GM12864 (cell line): ENCODE measurements at regions not wholly inside any gene's neighbourhood (a gene's known extent, or its start where the extent isn't known, plus 50 kb on each side); places are given as distances from the start of the nearest gene placed in this dataset.

Source experiments
- DNase-seq: peaks from one replicate; pipeline ENCODE4 v3.0.0-alpha.2; 2011; ENCODE audit warnings: low read depth
- H3K4me3 ChIP-seq: 2 replicates; pipeline ENCODE4 v1.5.1; 2011; ENCODE audit warnings: mild to moderate bottlenecking, low read depth, low read length, control low read depth
- TF ChIP-seq, protein P1 (sequence below): IDR thresholded peaks from 2 replicates; pipeline ENCODE4 v1.5.1; 2011; ENCODE audit warnings: low read depth, mild to moderate bottlenecking, moderate library complexity, low read length, control low read depth, inconsistent platforms; ENCODE audit errors: missing control alignments

DNA sequence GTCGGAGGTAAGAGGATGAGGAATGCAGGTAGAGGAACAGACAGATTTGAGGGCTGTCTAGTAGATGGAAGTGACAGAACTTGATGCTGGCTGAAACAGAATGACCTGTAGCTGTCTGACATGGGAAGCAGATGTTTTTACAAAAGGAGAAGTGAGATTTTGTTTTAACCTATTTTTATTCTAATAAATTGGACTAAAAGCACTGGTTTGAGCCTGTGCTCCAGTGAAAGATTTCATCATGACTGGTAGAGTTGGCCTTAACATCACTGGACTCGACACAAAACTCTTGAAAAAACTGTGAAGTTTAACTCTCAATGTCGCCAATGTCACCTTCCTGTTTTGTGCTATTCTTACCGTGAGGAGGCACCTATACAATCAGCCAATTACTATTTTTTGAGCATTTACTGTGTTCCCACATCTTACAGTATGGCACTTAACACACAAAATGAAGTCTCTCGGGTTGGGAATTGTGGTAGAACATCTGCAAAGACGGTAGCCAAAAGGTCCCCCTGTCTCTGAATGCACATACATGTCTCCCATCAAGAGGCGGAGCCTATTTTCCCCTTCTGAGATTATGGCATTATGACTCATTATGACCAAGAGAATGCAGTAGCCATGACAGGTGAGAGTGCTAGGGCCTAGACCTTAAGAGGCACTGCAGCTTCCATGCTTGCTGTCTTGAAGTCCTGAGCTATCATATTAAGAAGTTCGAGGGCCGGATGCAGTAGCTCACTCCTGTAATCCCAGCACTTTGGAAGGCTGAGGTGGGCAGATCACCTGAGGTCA is 93.2 kb downstream of the FOXF2 start:
- TF ChIP-seq, protein P1, sequence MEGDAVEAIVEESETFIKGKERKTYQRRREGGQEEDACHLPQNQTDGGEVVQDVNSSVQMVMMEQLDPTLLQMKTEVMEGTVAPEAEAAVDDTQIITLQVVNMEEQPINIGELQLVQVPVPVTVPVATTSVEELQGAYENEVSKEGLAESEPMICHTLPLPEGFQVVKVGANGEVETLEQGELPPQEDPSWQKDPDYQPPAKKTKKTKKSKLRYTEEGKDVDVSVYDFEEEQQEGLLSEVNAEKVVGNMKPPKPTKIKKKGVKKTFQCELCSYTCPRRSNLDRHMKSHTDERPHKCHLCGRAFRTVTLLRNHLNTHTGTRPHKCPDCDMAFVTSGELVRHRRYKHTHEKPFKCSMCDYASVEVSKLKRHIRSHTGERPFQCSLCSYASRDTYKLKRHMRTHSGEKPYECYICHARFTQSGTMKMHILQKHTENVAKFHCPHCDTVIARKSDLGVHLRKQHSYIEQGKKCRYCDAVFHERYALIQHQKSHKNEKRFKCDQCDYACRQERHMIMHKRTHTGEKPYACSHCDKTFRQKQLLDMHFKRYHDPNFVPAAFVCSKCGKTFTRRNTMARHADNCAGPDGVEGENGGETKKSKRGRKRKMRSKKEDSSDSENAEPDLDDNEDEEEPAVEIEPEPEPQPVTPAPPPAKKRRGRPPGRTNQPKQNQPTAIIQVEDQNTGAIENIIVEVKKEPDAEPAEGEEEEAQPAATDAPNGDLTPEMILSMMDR, result no peak
- peak; percentile 73 for DNase-seq
- no peak overlapping the region for H3K4me3 ChIP-seq

DNA sequence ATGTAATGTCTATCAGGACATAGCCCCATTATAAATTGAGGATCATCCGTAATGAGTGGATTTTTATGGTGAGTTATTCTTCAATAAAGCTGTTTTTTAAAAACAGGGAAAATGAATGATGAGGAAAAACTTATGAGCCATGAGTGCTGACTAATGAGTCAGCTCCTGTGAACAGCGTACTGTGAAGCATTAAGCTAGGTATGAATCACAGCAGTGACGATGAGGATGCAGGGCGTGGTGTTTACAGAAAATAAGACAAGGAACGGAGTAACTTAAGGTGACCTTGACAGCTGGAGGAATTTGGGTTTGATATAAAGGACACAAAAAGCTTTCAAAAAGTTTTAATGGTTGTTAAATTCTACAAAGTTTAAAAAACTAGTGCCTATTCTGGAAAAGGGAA is 96.3 kb downstream of the FOXF2 start:
- TF ChIP-seq, protein P1, result no peak
- DNase-seq, result no peak
- H3K4me3 ChIP-seq, result no peak overlapping the region

DNA sequence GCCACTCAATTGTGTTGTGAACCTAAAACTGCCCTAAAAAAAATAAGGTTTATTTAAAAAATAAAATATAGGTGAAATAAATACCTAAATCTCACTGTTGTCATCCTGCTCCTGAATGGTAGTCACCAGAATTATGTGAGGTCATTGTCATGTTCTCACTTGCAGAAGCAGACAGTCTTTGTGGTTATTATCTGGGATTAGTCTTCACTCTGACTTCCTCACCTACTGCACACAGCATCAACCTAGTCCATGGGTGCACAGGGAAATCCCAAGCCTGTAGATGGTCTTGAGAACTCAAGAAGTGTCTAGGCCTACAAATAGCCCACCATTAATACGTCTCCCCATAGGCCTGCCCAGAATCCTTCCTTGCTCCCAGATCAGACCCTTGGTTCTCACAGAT is 97.0 kb downstream of the FOXF2 start:
- DNase-seq, result no peak
- TF ChIP-seq, protein P1, result no peak

DNA sequence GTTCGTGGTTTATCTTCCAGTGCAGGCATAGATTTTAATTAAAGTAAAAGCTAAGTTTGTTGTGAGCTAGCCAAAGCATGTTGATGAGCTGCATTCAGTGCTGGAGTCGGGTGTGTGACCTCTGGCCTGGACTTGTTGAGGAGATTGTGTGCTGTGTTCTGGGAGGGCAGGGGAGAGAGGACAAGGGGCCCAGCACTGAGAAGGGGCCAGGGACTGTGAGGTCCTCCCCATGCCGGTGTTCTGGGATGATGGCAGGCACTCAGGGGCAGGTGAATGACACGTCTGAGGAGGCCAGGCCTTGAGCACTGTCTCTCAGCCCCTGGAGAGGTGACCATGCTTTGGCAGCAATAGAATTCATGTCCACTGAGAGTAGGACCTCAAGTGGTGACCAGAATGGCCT is 97.9 kb downstream of the FOXF2 start:
- H3K4me3 ChIP-seq, result no peak overlapping the region
- no peak for DNase-seq
- TF ChIP-seq, protein P1, result no peak

More for the DNA sequence above, 97.0 kb downstream of the FOXF2 start:
- no peak overlapping the region for H3K4me3 ChIP-seq

DNA sequence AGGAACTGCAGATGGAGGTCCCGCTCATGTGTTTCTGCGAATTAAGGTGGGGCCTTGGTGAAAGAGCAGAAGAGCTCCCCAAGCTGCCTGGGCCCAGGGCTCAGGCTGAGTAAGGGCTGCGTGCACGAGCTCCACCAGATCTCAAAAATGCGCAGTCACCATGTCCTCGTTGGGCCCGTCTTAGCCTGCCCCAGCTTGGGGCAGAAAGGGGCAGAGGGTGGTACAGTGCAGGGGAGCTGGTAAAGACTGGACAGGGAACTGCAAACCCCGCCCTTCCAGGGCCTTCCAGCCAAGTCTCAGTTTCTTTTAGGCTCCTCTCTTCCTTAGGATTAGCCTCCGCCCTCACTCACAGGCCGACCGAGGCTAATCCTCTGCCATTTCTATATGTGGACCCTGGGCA is 101.6 kb downstream of the FOXF2 start:
- H3K4me3 ChIP-seq, result no peak overlapping the region
- TF ChIP-seq, protein P1, result no peak
- no peak for DNase-seq

DNA sequence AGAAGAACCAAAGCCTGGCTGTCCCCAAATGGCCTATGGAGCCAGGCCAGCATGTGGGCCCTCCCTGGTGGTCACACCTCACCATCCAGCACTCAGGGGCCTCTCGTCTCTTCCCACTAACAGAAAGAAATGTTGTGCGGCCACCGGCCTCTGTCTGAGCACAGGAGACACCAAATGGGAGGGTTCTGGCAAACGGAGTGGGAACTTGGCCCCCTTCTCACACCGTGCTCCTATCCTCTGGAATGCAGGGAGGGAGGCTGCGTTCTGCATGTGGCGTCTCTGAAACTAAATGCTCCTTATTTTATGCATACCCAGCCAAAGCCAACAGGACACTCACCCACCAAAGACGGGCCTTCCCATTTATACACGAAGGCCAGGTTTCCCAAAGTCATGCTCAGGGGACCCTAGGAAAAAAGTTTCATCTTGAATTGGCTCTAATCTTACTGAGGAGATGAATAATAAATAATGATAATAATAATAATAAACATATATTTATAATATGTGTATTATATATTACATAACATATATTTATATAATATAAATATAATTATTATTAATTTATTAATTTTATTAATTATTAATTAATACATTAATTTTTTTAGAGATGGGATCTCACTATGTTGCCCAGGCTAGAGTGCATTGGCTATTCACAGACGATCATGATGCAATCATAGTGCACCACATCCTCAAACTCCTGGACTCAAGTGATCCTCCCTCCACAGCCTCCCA is 102.4 kb downstream of the FOXF2 start:
- TF ChIP-seq, protein P1, result no peak
- no peak for DNase-seq
- no peak overlapping the region for H3K4me3 ChIP-seq
